OCI-LY1 (cell line): ENCODE measurements at regions not wholly inside any gene's neighbourhood (a gene's known extent, or its start where the extent isn't known, plus 50 kb on each side); places are given as distances from the start of the nearest gene placed in this dataset.
"Not testable (repeated sequence)": the region's sequence is repeated elsewhere in the genome, so short reads cannot be mapped to it uniquely, and the experiment has no call there.

Experiments used
- H2AFZ ChIP-seq: fragments of 200-600 bp; sonication (generic), shearing (Covaris generic); 2 replicates; pipeline ENCODE4 v1.6.0; 2014; ENCODE audit warnings: antibody characterized with exemption, mild to moderate bottlenecking, low read length
- H3F3A ChIP-seq: fragments of 200-600 bp; sonication (generic), shearing (Covaris generic); 2 replicates; pipeline ENCODE4 v1.6.0; 2014; ENCODE audit warnings: mild to moderate bottlenecking, antibody characterized with exemption, low read length, moderate library complexity; ENCODE audit not compliant: insufficient read depth
- H3K27ac ChIP-seq: fragments of 200-600 bp; sonication (generic); 2 replicates; pipeline ENCODE4 v1.5.1; 2014; ENCODE audit warnings: low read length, mixed run types, mild to moderate bottlenecking, low read depth; ENCODE audit not compliant: poor library complexity, severe bottlenecking
- H3K27me3 ChIP-seq: fragments of 200-600 bp; sonication (generic); 2 replicates; pipeline ENCODE4 v1.6.0; 2014; ENCODE audit warnings: antibody characterized with exemption, mild to moderate bottlenecking, low read length, moderate library complexity; ENCODE audit not compliant: insufficient read depth
- H3K36me3 ChIP-seq: fragments of 200-600 bp; sonication (generic); 2 replicates; pipeline ENCODE4 v1.6.1; 2014; ENCODE audit warnings: mild to moderate bottlenecking, antibody characterized with exemption, low read length, moderate library complexity, mixed read lengths; ENCODE audit not compliant: insufficient read depth
- H3K4me1 ChIP-seq: fragments of 200-600 bp; sonication (generic); 2 replicates; pipeline ENCODE4 v1.5.1; 2014; ENCODE audit warnings: mild to moderate bottlenecking, low read length, moderate library complexity; ENCODE audit not compliant: insufficient read depth, severe bottlenecking
- H3K4me2 ChIP-seq: fragments of 200-600 bp; sonication (generic), shearing (Covaris generic); 2 replicates; pipeline ENCODE4 v1.6.1; 2014; ENCODE audit warnings: low read length
- H3K4me3 ChIP-seq: fragments of 200-600 bp; sonication (generic); 2 replicates; pipeline ENCODE4 v1.5.1; 2014; ENCODE audit warnings: low read length, low read depth, mild to moderate bottlenecking, mixed read lengths; ENCODE audit not compliant: poor library complexity, severe bottlenecking
- H3K79me2 ChIP-seq: fragments of 200-600 bp; shearing (Covaris generic); 2 replicates; pipeline ENCODE4 v1.6.1; 2016; ENCODE audit warnings: mixed run types, low read length, mixed read lengths; ENCODE audit not compliant: insufficient read depth
- H3K9ac ChIP-seq: fragments of 200-600 bp; sonication (generic), shearing (Covaris generic); 2 replicates; pipeline ENCODE4 v1.6.1; 2014; ENCODE audit warnings: mild to moderate bottlenecking, low read length, mixed read lengths
- H3K9me2 ChIP-seq: fragments of 200-600 bp; sonication (generic), shearing (Covaris generic); 2 replicates; pipeline ENCODE4 v1.6.1; 2014; ENCODE audit warnings: low read depth, mild to moderate bottlenecking, low read length, mixed read lengths
- H3K9me3 ChIP-seq: fragments of 200-600 bp; shearing (Covaris generic); 2 replicates; pipeline ENCODE4 v1.6.1; 2014; ENCODE audit warnings: low read length, mixed read lengths
- H4K20me1 ChIP-seq: fragments of 200-600 bp; sonication (generic), shearing (Covaris generic); 2 replicates; pipeline ENCODE4 v1.6.0; 2016; ENCODE audit warnings: mild to moderate bottlenecking, low read length; ENCODE audit not compliant: insufficient read depth
- CTCF ChIP-seq: fragments of 200-600 bp; sonication (generic), shearing (Covaris generic); IDR thresholded peaks from 2 replicates; pipeline ENCODE4 v1.5.1; 2017; ENCODE audit warnings: mild to moderate bottlenecking, antibody characterized with exemption, low read length, moderate library complexity, mixed read lengths
- EZH2 ChIP-seq: fragments of 200-600 bp; sonication (generic), shearing (Covaris generic); IDR thresholded peaks from 2 replicates; pipeline ENCODE4 v1.8.0; 2017; ENCODE audit warnings: borderline replicate concordance, mixed run types, mild to moderate bottlenecking, antibody characterized with exemption, low read length, moderate library complexity, mixed read lengths

- Histone ChIP-seq H3K27me3 (no peaks in the 10 kb centered on the region), H3K9me3 (no peaks in the 10 kb centered on the region), H3K27ac (no peak overlapping the region), H3K9ac (no peak overlapping the region), H4K20me1 (no peaks in the 10 kb centered on the region), H3K4me2 (no peak overlapping the region), H3K4me3 (no peak overlapping the region), H3K36me3 (no peaks in the 10 kb centered on the region), H2AFZ (no peak overlapping the region), H3K9me2 (no peaks in the 10 kb centered on the region), H3F3A (no peaks in the 10 kb centered on the region), H3K79me2 (no peaks in the 10 kb centered on the region), H3K4me1 (no peaks in the 10 kb centered on the region)
- TF ChIP-seq EZH2, result no peak
- no peak for TF ChIP-seq CTCF
Observed at GRCh38 chr4:107423677-107424405, 296.2 kb downstream of the PAPSS1 start.

GRCh38 chr4:107419536-107419935 lies 300.5 kb downstream of the PAPSS1 start:
- not testable (repeated sequence) for H3K4me2 ChIP-seq, H3F3A ChIP-seq, H3K4me1 ChIP-seq, H3K79me2 ChIP-seq, H3K27ac ChIP-seq, H3K36me3 ChIP-seq, H4K20me1 ChIP-seq, H3K9ac ChIP-seq, H3K9me3 ChIP-seq, H2AFZ ChIP-seq, H3K4me3 ChIP-seq, H3K27me3 ChIP-seq, H3K9me2 ChIP-seq

GRCh38 chr4:107419052-107419451 lies 301.0 kb downstream of the PAPSS1 start:
- no peaks in the 10 kb centered on the region for H3K9me2 ChIP-seq
- H3F3A ChIP-seq, result no peaks in the 10 kb centered on the region
- H3K36me3 ChIP-seq, result no peaks in the 10 kb centered on the region
- H4K20me1 ChIP-seq, result no peaks in the 10 kb centered on the region
- H2AFZ ChIP-seq, result no peak overlapping the region
- no peak overlapping the region for H3K9ac ChIP-seq
- H3K79me2 ChIP-seq, result no peaks in the 10 kb centered on the region
- no peaks in the 10 kb centered on the region for H3K9me3 ChIP-seq
- H3K27me3 ChIP-seq, result no peaks in the 10 kb centered on the region
- no peak for TF ChIP-seq EZH2
- TF ChIP-seq CTCF, result no peak
- no peak overlapping the region for H3K4me3 ChIP-seq
- H3K4me2 ChIP-seq, result no peak overlapping the region
- H3K27ac ChIP-seq, result no peak overlapping the region
- no peaks in the 10 kb centered on the region for H3K4me1 ChIP-seq

GRCh38 chr4:107415490-107415889 lies 304.5 kb downstream of the PAPSS1 start:
- not testable (repeated sequence) for H3K4me1 ChIP-seq, H3K27me3 ChIP-seq, H3K79me2 ChIP-seq, H3F3A ChIP-seq, H3K9me2 ChIP-seq, H2AFZ ChIP-seq, H3K4me2 ChIP-seq, H3K9me3 ChIP-seq, H3K4me3 ChIP-seq, H4K20me1 ChIP-seq, H3K36me3 ChIP-seq, H3K27ac ChIP-seq, H3K9ac ChIP-seq

- not testable (repeated sequence) for H4K20me1 ChIP-seq, H3K4me3 ChIP-seq, H3K27me3 ChIP-seq, H3K9me3 ChIP-seq, H3F3A ChIP-seq, H3K79me2 ChIP-seq, H3K9ac ChIP-seq, H3K4me1 ChIP-seq, H3K36me3 ChIP-seq, H2AFZ ChIP-seq, H3K9me2 ChIP-seq, H3K27ac ChIP-seq, H3K4me2 ChIP-seq
Observed at GRCh38 chr4:107409872-107410271, 310.2 kb downstream of the PAPSS1 start.
